ENCODE measurements at regions not wholly inside any gene's neighbourhood (a gene's known extent, or its start where the extent isn't known, plus 50 kb on each side); places are given as distances from the start of the nearest gene placed in this dataset.

- no peaks in the 10 kb centered on the region for H3K9me3 ChIP-seq (ENCODE audit: low read length)
- no peaks in the 10 kb centered on the region for H3K36me3 ChIP-seq (replicated peaks in 1 of 2; ENCODE audit: control insufficient read depth in 1 of 2, insufficient read depth in 2 of 2, low read length in 2 of 2)
- DNase-seq (ENCODE audit: low spot score) (no peak), ATAC-seq (no peak), FAIRE-seq (no peak)
- no peak overlapping the region for H3K4me2 ChIP-seq (ENCODE audit: low read depth, low read length)
- POLR2A ChIA-PET = no interaction called here
- intact Hi-C loops (cut with micrococcal nuclease; ENCODE audit: unreplicated experiment) = no loop called here
- H3K4me1 ChIP-seq (ENCODE audit: insufficient read depth, low read length) = peaks cover 7% of the 10 kb centered on the region
- TF ChIP-seq MAFK (conservative IDR thresholded peaks at IDR 0.05 in 1 of 2, IDR thresholded peaks at IDR 0.05 in 1 of 2; ENCODE audit: low read length in 2 of 2) (peak; percentile 69 to 85), MAFF (IDR thresholded peaks at IDR 0.05; ENCODE audit: low read depth, low read length) (peak; percentile 65), ZNF124 (CRISPR knock-in tag; IDR thresholded peaks at IDR 0.05) (no peak)
- no TSS peak for BruUV-seq (replicated peaks)
- H4K20me1 ChIP-seq (ENCODE audit: insufficient read depth, low read length) = no peaks in the 10 kb centered on the region
- 0% methylated on average over 2 of the region's 2 CpGs for WGBS (ENCODE audit: low lambda C conversion rate)
- no peak overlapping the region for H3K4me3 ChIP-seq (replicated peaks in 1 of 3; ENCODE audit: insufficient read depth in 1 of 3, low read depth in 2 of 3, low read length in 3 of 3)
- H2AFZ ChIP-seq (ENCODE audit: low read length) = no peak overlapping the region
- no peaks in the 10 kb centered on the region for H3K27me3 ChIP-seq (ENCODE audit: control insufficient read depth in 1 of 2, insufficient read depth in 2 of 2, low read length in 2 of 2)
- CTCF ChIA-PET (ENCODE audit: low intra/inter-chr PET ratio, low total read pairs) = no interaction called here
- no peak overlapping the region for H3K27ac ChIP-seq (ENCODE audit: extremely low read length, insufficient read depth, low read length)
- no peak overlapping the region for H3K9ac ChIP-seq (ENCODE audit: insufficient read depth, low read depth, low read length)
- H3K79me2 ChIP-seq (ENCODE audit: insufficient read depth, low read length) = no peaks in the 10 kb centered on the region
- in situ Hi-C loops (cut with HindIII; ENCODE audit: extremely low pct_ligation_motif_present, low pct_unique_long_range_greater_than_20kb) = no loop called here
Observed at GRCh38 chr20:11377761-11378160, 539.9 kb upstream of the BTBD3 start.

DNA sequence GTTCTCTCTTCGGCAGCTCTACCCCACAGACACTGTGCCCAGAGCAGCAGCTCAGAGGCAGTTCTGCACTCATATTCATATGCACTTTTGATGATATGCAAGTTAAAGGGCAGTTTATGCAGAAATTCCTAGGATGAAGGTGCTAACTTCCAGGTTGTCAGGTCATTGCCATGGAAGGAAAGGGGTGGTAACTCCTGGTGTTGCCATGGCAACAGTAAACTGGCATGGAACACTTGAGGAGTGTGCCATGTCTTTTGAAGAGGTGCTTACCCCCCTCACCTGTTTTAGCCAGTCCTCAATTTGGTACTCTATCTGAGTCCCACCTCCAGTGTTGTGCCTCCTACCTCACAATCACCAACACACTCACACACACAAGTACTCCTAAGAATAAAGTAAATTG lies 539.4 kb upstream of the BTBD3 start:
- 47% methylated on average over 1 of the region's 1 CpG for WGBS (ENCODE audit: low lambda C conversion rate)
- H3K79me2 ChIP-seq (ENCODE audit: insufficient read depth, low read length) = no peaks in the 10 kb centered on the region
- intact Hi-C loops (cut with micrococcal nuclease; ENCODE audit: unreplicated experiment) (no loop called here), in situ Hi-C loops (cut with HindIII; ENCODE audit: extremely low pct_ligation_motif_present, low pct_unique_long_range_greater_than_20kb) (no loop called here)
- no peak for ATAC-seq
- H3K36me3 ChIP-seq (replicated peaks in 1 of 2; ENCODE audit: control insufficient read depth in 1 of 2, insufficient read depth in 2 of 2, low read length in 2 of 2) = no peaks in the 10 kb centered on the region
- H4K20me1 ChIP-seq (ENCODE audit: insufficient read depth, low read length) = no peaks in the 10 kb centered on the region
- DNase-seq (ENCODE audit: low spot score) = no peak
- CTCF ChIA-PET (ENCODE audit: low intra/inter-chr PET ratio, low total read pairs) = no interaction called here
- H2AFZ ChIP-seq (ENCODE audit: low read length) = no peak overlapping the region
- no peak overlapping the region for H3K27ac ChIP-seq (ENCODE audit: extremely low read length, insufficient read depth, low read length)
- TF ChIP-seq ZFP82 (CRISPR knock-in tag; IDR thresholded peaks at IDR 0.05; ENCODE audit: borderline replicate concordance) (no peak), ZNF180 (CRISPR knock-in tag; IDR thresholded peaks at IDR 0.05; ENCODE audit: borderline replicate concordance, low read depth) (no peak), RFX1 (IDR thresholded peaks at IDR 0.05) (peak; percentile 68)
- H3K4me3 ChIP-seq (replicated peaks in 1 of 3; ENCODE audit: insufficient read depth in 1 of 3, low read depth in 2 of 3, low read length in 3 of 3) = no peak overlapping the region
- no TSS peak for BruUV-seq (replicated peaks)
- no peaks in the 10 kb centered on the region for H3K9me3 ChIP-seq (ENCODE audit: low read length)
- POLR2A ChIA-PET = no interaction called here
- H3K4me2 ChIP-seq (ENCODE audit: low read depth, low read length) = no peak overlapping the region
- H3K27me3 ChIP-seq (ENCODE audit: control insufficient read depth in 1 of 2, insufficient read depth in 2 of 2, low read length in 2 of 2) = no peaks in the 10 kb centered on the region
- peaks cover 7% of the 10 kb centered on the region for H3K4me1 ChIP-seq (ENCODE audit: insufficient read depth, low read length)
- FAIRE-seq = no peak
- H3K9ac ChIP-seq (ENCODE audit: insufficient read depth, low read depth, low read length) = no peak overlapping the region
